ENCODE measurements at regions not wholly inside any gene's neighbourhood (a gene's known extent, or its start where the extent isn't known, plus 50 kb on each side); places are given as distances from the start of the nearest gene placed in this dataset.

- no peak for FAIRE-seq
- H2BK15ac ChIP-seq (ENCODE audit: low read length) = no peak overlapping the region
- no peak overlapping the region for H2BK20ac ChIP-seq (ENCODE audit: low read length)
- no peak overlapping the region for H3K9ac ChIP-seq (replicated peaks in 1 of 4; ENCODE audit: extremely low read depth in 1 of 4, low read depth in 3 of 4, low read length in 3 of 4)
- no peak overlapping the region for H2AK5ac ChIP-seq (ENCODE audit: low read depth, low read length)
- 75% methylated on average over 1 of the region's 1 CpG; no CpG with 5 or more reads in 1 of the 2 experiments for WGBS, 2 experiments (ENCODE audit: extremely low coverage in 1 of 2, insufficient coverage in 1 of 2, insufficient read length in 1 of 2, insufficient replicate concordance in 2 of 2, low coverage in 1 of 2, low lambda C conversion rate in 2 of 2, missing lambda C conversion rate in 1 of 2)
- no peak for DNase-seq (ENCODE audit: low read depth in 1 of 2, low spot score in 2 of 2)
- no peaks in the 10 kb centered on the region for H3K79me1 ChIP-seq (ENCODE audit: low read depth, low read length)
- no peaks in the 10 kb centered on the region for H3K36me3 ChIP-seq (ENCODE audit: control insufficient read depth in 2 of 4, insufficient read depth in 4 of 4, low read length in 3 of 4)
- H3K23ac ChIP-seq (ENCODE audit: insufficient read length) = no peak overlapping the region
- H3K79me2 ChIP-seq (ENCODE audit: control insufficient read depth in 1 of 2, insufficient read depth in 2 of 2, low read length in 2 of 2) = no peaks in the 10 kb centered on the region
- no peaks in the 10 kb centered on the region for H3K27me3 ChIP-seq (replicated peaks in 1 of 4; ENCODE audit: control insufficient read depth in 3 of 4, extremely low read depth in 1 of 4, insufficient read depth in 3 of 4, low read length in 3 of 4)
- no peak overlapping the region for H2BK12ac ChIP-seq (ENCODE audit: low read depth, low read length)
- no peaks in the 10 kb centered on the region for H4K20me1 ChIP-seq (replicated peaks in 1 of 2; ENCODE audit: control insufficient read depth in 1 of 2, insufficient read depth in 2 of 2, low read length in 2 of 2)
- no peaks in the 10 kb centered on the region for H3K23me2 ChIP-seq (ENCODE audit: low read depth, low read length)
- H4K5ac ChIP-seq (ENCODE audit: insufficient read length, low read depth, low read length) = no peak overlapping the region
- CTCF ChIA-PET (ENCODE audit: partially characterized antibody) = interaction anchor here (0.8 kb wide), 1 partner anchor 15 kb away, joined by 3 read pairs; no protein-coding TSS in a partner anchor
- H3K4ac ChIP-seq (replicated peaks; ENCODE audit: insufficient read length, low read depth, low read length) = no peak overlapping the region
- H2BK120ac ChIP-seq (replicated peaks; ENCODE audit: low read depth, low read length) = no peak overlapping the region
- no peak overlapping the region for H4K91ac ChIP-seq (replicated peaks; ENCODE audit: insufficient read length, low read length)
- H3K4me2 ChIP-seq (ENCODE audit: insufficient read depth in 1 of 2, low read depth in 2 of 2, low read length in 2 of 2) = no peak overlapping the region
- H2AFZ ChIP-seq (ENCODE audit: low read length) = no peak overlapping the region
- H2BK5ac ChIP-seq (ENCODE audit: low read depth, low read length) = no peak overlapping the region
- POLR2A ChIA-PET (ENCODE audit: partially characterized antibody) = no interaction called here
- no peak overlapping the region for H3K14ac ChIP-seq (ENCODE audit: insufficient read length)
- H4K8ac ChIP-seq (ENCODE audit: extremely low read depth, insufficient read depth, low read length) = no peak overlapping the region
- no peak overlapping the region for H3K18ac ChIP-seq (ENCODE audit: extremely low read depth, low read length)
- H3K27ac ChIP-seq (ENCODE audit: low read depth, low read length) = no peak overlapping the region
- H3K56ac ChIP-seq (replicated peaks; ENCODE audit: insufficient read length, low read depth, low read length) = no peak overlapping the region
- no peak overlapping the region for H3K4me3 ChIP-seq (ENCODE audit: extremely low read depth in 1 of 4, insufficient read depth in 2 of 4, low read depth in 3 of 4, low read length in 4 of 4)
- no peaks in the 10 kb centered on the region for H3K4me1 ChIP-seq (replicated peaks in 1 of 4; ENCODE audit: control insufficient read depth in 3 of 4, insufficient read depth in 4 of 4, low read length in 3 of 4)
- no peaks in the 10 kb centered on the region for H3K9me3 ChIP-seq (ENCODE audit: insufficient read depth in 2 of 2, low read depth in 1 of 2, low read length in 1 of 2)
- TF ChIP-seq, protein P1, sequence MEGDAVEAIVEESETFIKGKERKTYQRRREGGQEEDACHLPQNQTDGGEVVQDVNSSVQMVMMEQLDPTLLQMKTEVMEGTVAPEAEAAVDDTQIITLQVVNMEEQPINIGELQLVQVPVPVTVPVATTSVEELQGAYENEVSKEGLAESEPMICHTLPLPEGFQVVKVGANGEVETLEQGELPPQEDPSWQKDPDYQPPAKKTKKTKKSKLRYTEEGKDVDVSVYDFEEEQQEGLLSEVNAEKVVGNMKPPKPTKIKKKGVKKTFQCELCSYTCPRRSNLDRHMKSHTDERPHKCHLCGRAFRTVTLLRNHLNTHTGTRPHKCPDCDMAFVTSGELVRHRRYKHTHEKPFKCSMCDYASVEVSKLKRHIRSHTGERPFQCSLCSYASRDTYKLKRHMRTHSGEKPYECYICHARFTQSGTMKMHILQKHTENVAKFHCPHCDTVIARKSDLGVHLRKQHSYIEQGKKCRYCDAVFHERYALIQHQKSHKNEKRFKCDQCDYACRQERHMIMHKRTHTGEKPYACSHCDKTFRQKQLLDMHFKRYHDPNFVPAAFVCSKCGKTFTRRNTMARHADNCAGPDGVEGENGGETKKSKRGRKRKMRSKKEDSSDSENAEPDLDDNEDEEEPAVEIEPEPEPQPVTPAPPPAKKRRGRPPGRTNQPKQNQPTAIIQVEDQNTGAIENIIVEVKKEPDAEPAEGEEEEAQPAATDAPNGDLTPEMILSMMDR (IDR thresholded peaks at IDR 0.05; ENCODE audit: control extremely low read depth in 1 of 3, insufficient read depth in 1 of 3, low read depth in 1 of 3, low read length in 3 of 3) = no peak
- TF ChIP-seq HDAC2 (IDR thresholded peaks at IDR 0.05; ENCODE audit: borderline replicate concordance in 1 of 2, low read depth in 2 of 2, low read length in 2 of 2) = no peak
- no peak for TF ChIP-seq ZNF274 (IDR thresholded peaks at IDR 0.05; ENCODE audit: borderline replicate concordance, extremely low read depth, low read length)
- no peak for TF ChIP-seq TAF7 (optimal IDR thresholded peaks at IDR 0.05; ENCODE audit: borderline replicate concordance, low read depth, low read length)
- no peak for TF ChIP-seq SIRT6 (IDR thresholded peaks at IDR 0.05; ENCODE audit: low read length)
- TF ChIP-seq NANOG (IDR thresholded peaks at IDR 0.05; ENCODE audit: insufficient read depth, low read depth, low read length, poor library complexity, severe bottlenecking) = no peak
- no peak for TF ChIP-seq CBX8 (IDR thresholded peaks at IDR 0.05; ENCODE audit: borderline replicate concordance, low read depth, low read length)
- TF ChIP-seq SP2 (IDR thresholded peaks at IDR 0.05; ENCODE audit: low read length) = no peak
- TF ChIP-seq BACH1 (IDR thresholded peaks at IDR 0.05; ENCODE audit: low read length) = no peak
- no peak for TF ChIP-seq EGR1 (IDR thresholded peaks at IDR 0.05; ENCODE audit: borderline replicate concordance, low read depth, low read length)
These were observed 674.6 kb downstream of the EPM2A start for GRCh38 chr6:145060714-145061113.

Data from H1 (cell line).